GM21447 (cell line): ENCODE measurements at regions not wholly inside any gene's neighbourhood (a gene's known extent, or its start where the extent isn't known, plus 50 kb on each side); places are given as distances from the start of the nearest gene placed in this dataset.
"Not testable (repeated sequence)": the region's sequence is repeated elsewhere in the genome, so short reads cannot be mapped to it uniquely, and the experiment has no call there.

Experiments used
- ATAC-seq: cut with Tn5 transposase; IDR thresholded peaks from one replicate; pipeline ENCODE4 v1.9.1; 2021; ENCODE audit not compliant: unreplicated experiment

GRCh38 chr14:82647088-82647810 lies 1113.6 kb upstream of the SEL1L start:
- ATAC-seq, result no peak

- ATAC-seq, result no peak
These were observed 1122.1 kb upstream of the SEL1L start for GRCh38 chr14:82655770-82656169.

DNA sequence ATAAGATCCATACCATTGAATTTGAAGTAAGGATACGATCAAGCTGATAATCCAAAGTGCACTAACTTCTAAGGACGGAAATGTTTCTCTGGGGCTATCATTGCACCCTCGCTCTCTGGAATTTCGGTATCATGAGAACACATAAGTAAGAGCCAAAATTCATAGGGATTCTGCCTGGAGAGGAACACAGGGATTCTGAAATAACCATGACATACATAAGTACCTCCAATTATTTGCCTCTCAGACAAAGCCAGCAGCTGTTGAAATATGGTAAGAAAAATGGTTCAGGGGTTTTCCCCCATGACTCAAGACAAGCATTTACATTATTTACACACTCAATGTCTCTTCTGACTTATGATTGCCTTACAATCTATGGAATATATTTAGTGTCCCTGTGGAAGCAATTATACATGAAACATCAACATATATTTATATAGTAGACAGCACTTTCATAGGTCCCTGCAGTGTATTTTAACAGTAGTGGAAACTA lies 1123.6 kb upstream of the SEL1L start:
- ATAC-seq, result no peak

- ATAC-seq, result no peak
These were observed 1127.6 kb upstream of the SEL1L start for GRCh38 chr14:82661258-82661657.

GRCh38 chr14:82667006-82667405 lies 1133.4 kb upstream of the SEL1L start:
- ATAC-seq, result no peak

DNA sequence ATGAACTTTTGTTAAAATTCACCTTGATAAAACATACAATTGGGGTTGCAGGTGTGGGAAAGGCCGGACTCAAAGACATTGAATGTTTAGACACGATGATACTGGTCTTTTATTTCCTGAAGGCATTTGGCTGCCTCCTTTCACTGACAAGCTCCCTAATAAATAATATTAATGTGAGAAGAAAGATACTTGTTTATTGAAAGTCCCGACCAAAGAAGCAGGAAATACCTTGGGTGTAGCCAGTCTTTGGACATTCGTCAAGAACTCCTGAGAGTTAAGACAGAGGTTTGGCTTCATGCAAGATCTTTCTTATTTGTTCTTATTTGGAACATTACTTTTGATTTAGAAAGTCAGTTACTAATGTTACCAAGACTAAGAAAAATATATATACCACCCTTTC lies 1133.8 kb upstream of the SEL1L start:
- no peak for ATAC-seq

DNA sequence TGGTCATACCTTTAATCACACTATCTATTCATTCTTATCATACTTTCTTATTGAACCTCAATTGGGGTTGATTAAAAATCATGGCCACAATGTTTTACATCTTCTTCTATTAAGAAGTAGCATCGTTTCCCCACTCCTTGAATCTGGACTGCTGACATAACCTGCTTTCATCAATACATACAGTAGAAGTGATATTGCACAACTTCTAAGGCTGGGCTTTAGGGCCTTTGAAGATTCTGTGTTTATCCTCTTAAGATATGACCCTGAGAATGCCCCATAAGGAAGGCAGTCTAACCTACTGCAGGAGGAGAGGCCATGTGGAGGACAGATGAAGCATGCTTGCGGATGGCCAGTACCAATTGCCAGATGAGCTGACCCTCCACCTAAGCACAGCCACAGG lies 1142.8 kb upstream of the SEL1L start:
- ATAC-seq, result no peak

DNA sequence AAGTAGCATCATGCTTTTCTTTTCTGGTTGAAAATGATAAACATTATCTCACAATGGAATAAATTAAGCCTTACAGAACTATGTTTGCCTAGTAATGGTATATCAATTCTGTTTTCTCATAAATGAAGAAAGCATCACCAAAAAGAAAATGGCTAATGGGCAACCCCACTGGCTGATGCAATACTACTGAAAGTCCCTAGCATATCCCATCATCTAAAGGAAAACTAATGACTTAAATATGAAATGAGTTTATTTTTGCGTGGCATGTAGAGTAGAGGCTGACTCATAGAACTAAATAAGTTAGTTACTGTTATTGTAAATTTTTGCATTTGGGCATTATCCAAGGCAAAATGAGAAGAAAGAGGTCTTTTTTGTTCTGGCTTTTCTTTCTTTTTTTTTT lies 1156.3 kb upstream of the SEL1L start:
- ATAC-seq, result no peak

DNA sequence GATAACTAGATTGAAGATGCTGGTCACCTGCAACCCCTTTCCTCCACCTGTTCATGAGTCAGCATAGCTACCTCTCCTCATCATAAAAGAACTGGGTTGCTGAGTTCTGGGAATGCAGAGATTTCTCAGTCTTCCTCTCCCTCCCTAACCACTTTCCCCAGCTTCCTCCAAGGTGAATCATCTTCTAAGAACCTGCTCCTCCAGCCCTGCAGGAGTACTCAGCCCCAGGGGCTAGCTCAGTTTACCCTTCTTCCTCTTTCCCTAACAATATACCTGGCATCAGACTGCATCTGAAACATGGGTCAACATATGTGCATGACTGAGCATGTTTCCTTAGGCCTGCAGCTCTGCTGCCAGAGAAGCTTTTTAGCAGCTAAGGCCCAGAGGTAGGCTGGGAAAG lies 1157.5 kb upstream of the SEL1L start:
- not testable (repeated sequence) for ATAC-seq

DNA sequence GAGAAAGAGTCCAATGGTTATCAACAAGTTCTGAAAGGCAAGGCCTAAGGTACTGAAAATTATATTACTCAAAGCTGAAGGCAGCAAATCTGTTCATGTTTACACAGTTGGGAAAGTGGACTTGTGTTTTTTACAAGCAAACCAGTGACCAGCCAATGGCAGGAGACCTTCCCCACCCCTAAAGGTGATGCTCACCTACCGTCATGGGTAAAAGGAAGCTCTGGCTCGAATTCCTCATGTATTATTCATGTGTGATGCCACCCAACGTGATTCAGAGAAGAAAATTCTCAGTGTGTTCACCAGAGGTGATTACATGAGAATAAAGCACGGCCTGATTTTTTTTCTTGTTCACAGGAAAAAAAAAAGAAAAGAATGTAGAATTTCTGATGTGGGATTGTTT lies 1161.2 kb upstream of the SEL1L start:
- ATAC-seq, result no peak

- ATAC-seq, result no peak
These were observed 1170.6 kb upstream of the SEL1L start for GRCh38 chr14:82704218-82704617.

GRCh38 chr14:82710267-82710841 lies 1176.7 kb upstream of the SEL1L start:
- ATAC-seq, result peak; percentile 57

- ATAC-seq, result no peak
These were observed 1186.0 kb upstream of the SEL1L start for GRCh38 chr14:82719617-82720016.

DNA sequence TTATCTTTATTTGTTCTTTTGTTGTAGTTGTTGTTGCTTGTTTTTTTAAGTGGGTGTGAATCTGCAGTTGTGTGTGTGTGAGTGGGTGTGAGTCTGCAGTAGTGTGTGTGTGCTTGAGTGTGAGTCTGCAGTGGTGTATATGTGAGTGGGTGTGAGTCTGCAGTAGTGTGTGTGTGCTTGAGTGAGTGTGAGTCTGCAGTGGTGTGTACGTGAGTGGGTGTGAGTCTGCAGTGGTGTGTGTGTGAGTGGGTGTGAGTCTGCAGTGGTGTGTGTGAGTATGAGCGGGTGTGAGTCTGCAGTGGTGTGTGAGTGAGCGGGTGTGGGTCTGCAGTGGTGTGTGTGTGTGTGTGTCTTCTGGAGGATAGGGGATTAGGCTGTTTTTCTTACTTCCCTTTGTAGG lies 1186.8 kb upstream of the SEL1L start:
- ATAC-seq, result no peak

DNA sequence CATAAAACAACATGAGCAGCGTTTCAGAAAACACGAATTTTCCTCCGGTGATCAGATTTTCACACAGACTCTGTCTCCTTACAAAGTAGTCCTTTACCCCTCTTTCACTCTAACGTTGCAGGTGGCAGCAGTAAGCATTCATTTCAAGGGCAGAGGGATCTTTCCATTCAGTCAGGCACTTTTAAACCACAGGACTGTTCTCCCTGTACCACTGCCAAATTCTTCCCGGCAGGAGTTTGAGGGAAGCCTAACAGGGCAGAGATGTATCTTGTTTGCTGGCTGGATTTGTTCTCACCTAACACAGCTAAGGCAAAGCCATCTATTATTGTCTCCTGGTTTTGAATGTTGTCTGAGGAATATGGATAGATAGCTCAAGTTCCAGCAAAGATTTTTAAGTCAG lies 1187.3 kb upstream of the SEL1L start:
- no peak for ATAC-seq

DNA sequence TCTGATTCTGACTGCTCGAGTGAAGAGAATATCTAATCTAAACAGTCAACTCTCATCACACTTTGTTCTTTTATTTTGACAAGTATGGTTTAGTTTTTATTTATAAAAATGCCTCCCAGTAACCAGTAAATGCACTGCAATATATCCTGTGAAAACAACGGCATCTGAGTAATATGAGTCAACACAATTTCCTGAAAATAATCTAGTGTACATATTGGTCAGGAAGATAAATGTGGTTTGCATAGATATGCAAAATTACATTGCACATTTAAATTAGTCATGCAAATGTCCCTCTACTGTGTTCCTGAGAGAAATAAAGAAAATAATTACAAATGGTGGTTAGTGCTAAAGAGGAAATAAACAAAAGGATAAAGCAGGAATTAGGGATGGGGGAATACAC lies 1190.7 kb upstream of the SEL1L start:
- ATAC-seq, result no peak

- ATAC-seq, result no peak
These were observed 1191.6 kb upstream of the SEL1L start for GRCh38 chr14:82725213-82725612.

- no peak for ATAC-seq
These were observed 1197.9 kb upstream of the SEL1L start for GRCh38 chr14:82731526-82731925.

DNA sequence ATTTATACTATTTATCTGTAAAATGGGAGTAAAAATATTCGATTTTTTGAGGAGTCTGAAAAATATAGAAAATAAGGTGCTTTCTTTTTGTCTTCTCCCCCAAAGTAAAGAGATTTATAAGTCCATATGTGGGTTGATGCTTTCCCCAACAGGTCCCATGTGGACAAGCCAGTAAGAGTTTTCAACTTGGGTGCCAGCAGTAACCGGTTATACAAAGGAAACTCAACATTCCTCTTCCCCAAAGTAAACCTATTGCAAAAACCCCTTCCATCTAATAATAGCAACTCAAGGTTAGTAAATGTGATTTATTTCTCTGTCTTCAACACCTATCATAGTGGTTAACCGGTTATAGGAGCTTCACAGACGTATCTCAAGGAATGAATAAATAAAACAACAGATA lies 1206.9 kb upstream of the SEL1L start:
- ATAC-seq, result no peak

- no peak for ATAC-seq
These were observed 1221.8 kb upstream of the SEL1L start for GRCh38 chr14:82755476-82755875.

GRCh38 chr14:82755923-82756322 lies 1222.3 kb upstream of the SEL1L start:
- ATAC-seq, result no peak

DNA sequence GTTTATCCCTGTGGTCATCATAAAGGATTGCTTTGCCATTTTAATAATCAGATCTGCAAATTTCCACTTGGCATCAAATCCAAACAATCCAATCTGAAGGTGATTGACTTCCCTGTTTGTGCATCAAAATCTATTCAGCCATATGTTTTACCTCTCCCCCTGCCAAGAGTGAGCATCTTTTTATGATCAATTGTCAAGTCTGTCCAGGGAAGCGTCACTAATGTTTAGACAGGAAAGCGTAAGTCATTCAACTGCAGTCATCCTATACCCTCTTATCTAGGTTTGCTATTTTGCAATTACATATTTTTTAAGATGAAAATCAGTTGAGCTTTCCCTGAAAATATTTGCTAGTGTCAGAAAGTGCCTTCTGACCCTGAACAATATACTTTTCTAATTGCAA lies 1224.1 kb upstream of the SEL1L start:
- ATAC-seq, result no peak

- no peak for ATAC-seq
These were observed 1226.0 kb upstream of the SEL1L start for GRCh38 chr14:82759656-82760055.
